ENCODE measurements at regions not wholly inside any gene's neighbourhood (a gene's known extent, or its start where the extent isn't known, plus 50 kb on each side); places are given as distances from the start of the nearest gene placed in this dataset.

DNA sequence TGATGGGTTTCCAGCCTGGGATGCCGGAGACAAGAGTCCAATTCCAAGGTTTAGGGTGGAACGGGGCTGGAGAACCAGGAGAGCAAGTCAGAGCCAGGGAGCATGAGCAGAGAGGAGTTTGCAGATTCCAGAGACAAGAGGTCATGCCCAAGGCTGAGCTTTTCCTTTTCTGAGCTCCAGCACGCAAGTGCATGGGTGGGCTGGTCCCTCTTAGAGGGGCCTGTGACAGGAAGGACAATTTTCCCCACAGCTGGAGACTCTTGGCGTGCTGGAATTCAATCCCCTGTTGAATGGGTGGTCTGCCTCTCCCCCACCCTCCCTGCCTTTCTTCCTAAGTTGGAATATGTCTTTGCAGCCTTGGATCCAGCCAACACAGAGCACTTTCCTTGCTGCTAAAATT, 431.9 kb downstream of the BCL11B start:
- no peak for DNase-seq (ENCODE audit: low read depth)
- TF ChIP-seq, protein P1, sequence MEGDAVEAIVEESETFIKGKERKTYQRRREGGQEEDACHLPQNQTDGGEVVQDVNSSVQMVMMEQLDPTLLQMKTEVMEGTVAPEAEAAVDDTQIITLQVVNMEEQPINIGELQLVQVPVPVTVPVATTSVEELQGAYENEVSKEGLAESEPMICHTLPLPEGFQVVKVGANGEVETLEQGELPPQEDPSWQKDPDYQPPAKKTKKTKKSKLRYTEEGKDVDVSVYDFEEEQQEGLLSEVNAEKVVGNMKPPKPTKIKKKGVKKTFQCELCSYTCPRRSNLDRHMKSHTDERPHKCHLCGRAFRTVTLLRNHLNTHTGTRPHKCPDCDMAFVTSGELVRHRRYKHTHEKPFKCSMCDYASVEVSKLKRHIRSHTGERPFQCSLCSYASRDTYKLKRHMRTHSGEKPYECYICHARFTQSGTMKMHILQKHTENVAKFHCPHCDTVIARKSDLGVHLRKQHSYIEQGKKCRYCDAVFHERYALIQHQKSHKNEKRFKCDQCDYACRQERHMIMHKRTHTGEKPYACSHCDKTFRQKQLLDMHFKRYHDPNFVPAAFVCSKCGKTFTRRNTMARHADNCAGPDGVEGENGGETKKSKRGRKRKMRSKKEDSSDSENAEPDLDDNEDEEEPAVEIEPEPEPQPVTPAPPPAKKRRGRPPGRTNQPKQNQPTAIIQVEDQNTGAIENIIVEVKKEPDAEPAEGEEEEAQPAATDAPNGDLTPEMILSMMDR (conservative IDR thresholded peaks at IDR 0.05; ENCODE audit: low read depth, low read length) = no peak
- no peak overlapping the region for H3K4me3 ChIP-seq (ENCODE audit: low read length)

DNA sequence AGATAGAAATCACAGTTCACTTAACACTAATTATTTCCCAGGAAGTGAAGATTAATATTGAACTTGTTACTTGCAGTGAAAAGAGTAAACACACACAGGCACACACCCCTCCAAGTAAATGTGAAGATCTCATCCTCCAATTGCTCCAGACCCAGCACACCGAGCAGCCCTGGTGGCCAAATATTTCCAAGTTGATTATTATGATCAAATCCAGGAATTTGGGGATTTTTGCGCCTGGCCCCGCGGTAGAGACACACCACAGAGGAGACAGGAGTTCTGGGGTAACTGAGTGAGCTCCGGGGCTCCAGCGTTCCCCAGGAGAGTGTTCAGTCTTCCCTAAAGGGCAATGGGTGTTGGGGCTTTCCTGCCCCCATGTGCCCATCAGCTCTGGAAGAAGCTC, 431.5 kb downstream of the BCL11B start:
- DNase-seq (ENCODE audit: low read depth) = no peak
- no peak overlapping the region for H3K4me3 ChIP-seq (ENCODE audit: low read length)
- TF ChIP-seq, protein P1 (conservative IDR thresholded peaks at IDR 0.05; ENCODE audit: low read depth, low read length) = no peak

DNA sequence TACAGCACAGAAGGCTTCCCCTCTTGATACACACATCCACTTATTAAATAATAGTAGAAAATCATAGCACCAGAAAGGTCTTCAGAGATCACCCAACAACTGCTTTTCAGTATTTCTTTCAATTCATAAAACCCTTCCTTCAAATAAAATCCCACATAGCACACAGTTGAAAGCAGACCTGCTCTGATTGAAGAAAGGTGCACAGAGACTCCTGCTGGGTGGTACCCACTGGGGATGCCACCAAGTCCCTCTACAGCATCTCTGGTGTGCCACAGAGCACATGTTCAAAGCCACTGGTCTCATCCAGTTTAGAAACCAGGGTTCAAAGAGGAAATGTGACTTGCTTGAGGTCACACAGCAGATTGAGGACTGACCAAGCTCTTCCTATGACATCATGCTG, 427.5 kb downstream of the BCL11B start:
- DNase-seq (ENCODE audit: low read depth) = no peak
- TF ChIP-seq, protein P1 (conservative IDR thresholded peaks at IDR 0.05; ENCODE audit: low read depth, low read length) = no peak
- H3K4me3 ChIP-seq (ENCODE audit: low read length) = no peak overlapping the region

DNA sequence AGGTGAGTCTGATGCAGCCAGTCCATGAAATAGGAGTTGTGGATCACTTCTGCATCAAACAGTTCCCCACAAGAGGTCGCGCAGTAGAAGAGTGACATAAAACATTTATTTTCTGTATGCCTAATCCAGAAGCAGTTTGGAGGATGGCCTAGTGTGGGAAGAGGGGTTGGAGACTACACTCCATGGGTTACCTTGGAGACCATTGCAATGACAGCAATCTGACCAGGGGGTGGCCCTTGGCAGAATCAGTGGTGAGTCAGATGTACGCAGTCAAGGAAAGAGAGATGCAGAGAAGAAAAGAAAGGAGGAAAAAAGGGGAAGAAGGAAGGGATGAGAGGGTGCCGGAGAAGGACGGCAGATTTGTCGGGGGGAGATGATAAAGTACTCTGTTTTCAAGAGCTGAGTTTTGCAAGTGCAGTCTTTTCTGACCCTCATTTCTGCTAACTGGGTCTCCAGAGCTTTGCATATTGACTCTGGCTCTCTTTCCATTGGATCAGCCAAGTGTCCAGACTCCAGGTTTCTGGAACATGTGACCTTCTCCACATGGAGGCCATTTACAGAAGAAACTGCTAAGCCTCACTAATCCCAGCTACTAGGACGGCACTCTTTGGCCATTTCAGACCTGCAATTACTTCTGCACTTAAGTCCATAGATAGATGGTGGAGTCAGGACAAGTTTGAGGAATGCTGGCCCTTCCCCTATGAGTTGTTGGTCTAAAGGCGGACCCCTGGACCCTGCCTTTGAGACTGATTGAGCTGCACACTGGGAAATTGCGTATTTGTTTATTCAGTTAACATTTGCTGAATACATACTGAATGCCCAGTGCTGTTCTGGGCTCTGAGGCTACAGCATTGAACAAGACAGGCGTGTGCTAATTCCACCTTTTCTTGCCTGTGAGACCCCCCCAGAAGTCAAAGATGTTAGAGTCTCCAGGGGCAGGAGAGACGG, 424.2 kb downstream of the BCL11B start:
- TF ChIP-seq, protein P1 (conservative IDR thresholded peaks at IDR 0.05; ENCODE audit: low read depth, low read length) = no peak
- H3K4me3 ChIP-seq (ENCODE audit: low read length) = no peak overlapping the region
- no peak for DNase-seq (ENCODE audit: low read depth)

DNA sequence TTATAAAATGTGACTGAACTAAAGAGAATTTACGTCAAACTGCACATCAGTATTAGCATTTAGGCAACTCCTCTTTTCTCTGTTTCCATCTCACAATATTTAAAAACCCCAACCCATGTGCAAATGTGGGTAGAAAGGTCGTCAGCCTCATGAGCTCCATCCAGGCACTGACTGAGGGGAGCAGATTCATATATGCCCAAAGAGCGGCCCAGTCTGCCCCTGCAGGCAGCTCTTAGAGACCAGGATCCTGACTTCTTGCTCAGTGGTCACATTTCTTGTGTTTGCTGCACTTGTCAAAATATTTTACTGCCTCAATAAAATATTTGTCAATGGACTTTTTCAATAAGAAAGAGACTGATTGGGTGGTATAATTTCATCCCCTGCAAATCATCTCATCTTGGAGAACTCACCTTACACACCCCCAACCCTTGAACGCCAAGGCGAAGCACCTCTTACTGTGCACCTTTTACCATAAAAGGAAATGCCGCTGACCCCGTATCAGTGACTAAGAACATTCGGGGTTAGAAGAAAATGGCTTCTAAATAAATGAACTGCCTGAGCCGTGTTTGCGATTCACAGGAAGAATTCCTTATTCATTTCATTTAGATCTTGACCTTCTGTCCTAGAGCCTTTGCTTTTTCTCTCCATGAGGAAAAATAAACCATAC, 418.8 kb downstream of the BCL11B start:
- TF ChIP-seq, protein P1 (conservative IDR thresholded peaks at IDR 0.05; ENCODE audit: low read depth, low read length) = no peak
- no peak for DNase-seq (ENCODE audit: low read depth)

DNA sequence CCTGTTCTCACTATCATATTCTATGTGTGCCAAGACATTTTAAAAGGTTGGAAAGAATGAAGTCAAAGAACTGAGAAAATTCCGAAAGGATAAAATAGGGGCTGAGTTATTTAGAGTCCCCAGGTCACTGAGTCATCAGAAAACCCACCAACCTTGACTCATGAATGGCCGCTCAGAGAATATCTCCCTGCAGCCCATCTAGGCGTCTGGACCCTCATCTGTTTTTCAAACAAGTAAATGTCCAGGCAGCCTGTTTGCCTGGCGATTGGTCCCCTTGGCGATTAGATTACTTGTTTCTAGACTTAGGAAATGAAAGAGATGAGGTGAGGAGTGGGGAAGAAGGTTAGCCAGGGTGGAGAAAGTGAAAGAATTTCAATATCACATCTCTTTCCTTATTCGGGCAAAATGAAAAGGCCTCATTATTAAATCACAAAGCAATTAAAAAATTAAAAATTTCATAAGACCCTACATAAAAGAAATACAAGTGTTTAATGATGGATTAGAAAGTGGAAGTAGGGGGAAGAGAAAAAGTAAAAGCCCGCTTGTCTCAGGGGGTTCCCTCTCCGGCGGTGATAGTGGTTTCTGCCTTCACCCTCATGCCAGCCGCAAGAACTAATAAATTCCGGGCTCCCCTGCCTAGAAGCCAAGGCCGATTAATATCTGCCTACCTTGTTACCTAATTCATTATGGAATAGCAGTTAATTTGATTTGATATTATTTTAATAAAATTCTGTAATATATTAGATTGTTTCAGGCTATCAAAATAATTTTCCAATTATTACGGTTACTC, 415.9 kb downstream of the BCL11B start:
- TF ChIP-seq, protein P1 (conservative IDR thresholded peaks at IDR 0.05; ENCODE audit: low read depth, low read length) = no peak
- H3K4me3 ChIP-seq (ENCODE audit: low read length) = no peak overlapping the region
- no peak for DNase-seq (ENCODE audit: low read depth)

More for the DNA sequence above, 418.8 kb downstream of the BCL11B start:
- H3K4me3 ChIP-seq (ENCODE audit: low read length) = no peak overlapping the region

All from retinal pigment epithelial cell (primary cell).